SIG-M5 (cell line): ENCODE measurements at regions not wholly inside any gene's neighbourhood (a gene's known extent, or its start where the extent isn't known, plus 50 kb on each side); places are given as distances from the start of the nearest gene placed in this dataset.
"Not testable (repeated sequence)": the region's sequence is repeated elsewhere in the genome, so short reads cannot be mapped to it uniquely, and the experiment has no call there.

ENCODE experiments used
- DNase-seq: peaks from one replicate; lab custom pipeline; 2025; lab: John Stamatoyannopoulos, UW

DNA sequence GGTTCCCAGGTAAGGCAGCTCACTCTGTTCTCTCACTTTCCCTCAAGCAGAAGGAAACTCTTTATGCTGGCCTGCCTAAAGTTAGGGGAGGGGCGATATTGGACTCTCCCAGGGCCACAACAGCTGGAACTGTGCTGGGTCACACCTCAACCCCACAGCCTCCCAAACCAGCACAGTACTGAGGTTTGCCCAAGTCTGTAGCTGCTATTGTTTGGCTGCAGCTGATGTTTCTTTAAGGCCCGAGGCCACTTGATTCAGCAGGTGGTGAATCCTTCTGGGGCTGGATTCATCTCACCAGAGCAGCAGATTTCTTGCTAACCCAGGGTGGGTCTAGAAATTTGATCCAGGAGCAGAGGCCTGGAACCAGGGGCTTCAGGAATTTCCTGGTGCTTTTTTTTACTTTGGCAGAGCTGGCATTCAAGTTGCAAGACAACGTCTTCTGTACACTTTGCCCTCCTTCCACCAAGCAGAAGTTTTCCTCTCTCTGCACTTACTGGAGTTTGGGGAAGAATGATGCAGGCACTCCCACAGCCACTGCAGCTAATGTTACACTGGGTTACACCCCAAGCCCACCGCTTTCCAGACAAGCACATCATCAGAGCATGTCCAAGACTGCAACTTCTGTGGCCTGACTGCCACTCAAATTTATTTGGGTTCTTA is 544.7 kb upstream of the NDST4 start:
- no peak for DNase-seq

DNA sequence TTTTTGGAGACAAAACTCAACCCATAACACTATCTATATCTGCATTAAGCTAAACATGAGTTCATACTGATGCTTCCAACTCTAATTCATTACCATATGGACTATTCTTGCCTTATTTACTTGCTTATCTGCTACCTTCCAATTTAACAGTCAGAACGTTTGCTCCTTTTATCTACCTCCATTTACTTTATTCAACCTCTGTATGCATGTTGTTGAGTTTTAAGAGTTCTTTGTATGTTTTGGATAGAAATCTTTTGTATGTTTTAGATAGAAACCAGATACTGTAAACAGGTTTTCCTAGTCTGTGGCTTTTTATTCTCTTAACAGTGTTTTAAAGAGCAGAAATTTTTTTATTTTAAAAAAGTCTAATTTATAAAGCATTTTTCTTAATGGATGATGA is 542.2 kb upstream of the NDST4 start:
- no peak for DNase-seq

DNA sequence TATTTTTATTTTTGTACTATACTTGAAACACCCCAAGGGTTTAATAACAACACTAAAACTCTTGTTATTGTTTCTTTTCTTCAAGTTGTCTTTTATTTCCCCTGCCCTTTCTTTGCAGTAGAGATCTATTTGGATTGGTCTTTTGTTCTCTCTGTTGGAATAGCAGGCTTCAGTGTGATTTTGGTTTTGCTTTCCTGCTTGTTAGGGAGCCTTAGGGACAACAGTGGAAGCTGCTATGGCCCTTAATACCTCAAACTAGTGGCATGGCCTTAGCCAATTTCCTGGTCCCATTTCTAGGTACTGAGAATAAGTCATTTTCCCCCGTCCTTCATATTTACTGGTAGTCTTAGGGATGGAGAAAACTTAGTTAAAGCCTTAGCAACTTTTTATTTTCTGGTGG is 535.4 kb upstream of the NDST4 start:
- no peak for DNase-seq

DNA sequence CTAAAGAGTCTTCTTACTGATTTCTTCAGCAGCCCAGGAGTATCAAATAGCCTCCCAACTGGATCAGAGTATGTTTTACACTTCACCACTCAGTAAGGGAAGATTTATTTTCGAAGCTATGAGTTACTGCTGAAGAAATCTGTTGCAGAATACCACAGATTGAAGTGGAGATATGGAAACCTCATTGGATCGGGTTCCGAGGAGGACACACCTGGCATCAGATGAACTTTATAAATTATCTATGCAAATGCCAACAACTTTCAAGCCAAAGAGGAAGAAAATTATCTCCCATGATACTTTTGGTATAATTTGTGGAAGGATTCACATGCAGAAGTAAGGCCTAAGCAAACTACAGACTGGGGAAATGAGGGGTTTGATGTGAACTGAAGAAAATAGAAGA is 515.9 kb upstream of the NDST4 start:
- DNase-seq, result no peak

DNA sequence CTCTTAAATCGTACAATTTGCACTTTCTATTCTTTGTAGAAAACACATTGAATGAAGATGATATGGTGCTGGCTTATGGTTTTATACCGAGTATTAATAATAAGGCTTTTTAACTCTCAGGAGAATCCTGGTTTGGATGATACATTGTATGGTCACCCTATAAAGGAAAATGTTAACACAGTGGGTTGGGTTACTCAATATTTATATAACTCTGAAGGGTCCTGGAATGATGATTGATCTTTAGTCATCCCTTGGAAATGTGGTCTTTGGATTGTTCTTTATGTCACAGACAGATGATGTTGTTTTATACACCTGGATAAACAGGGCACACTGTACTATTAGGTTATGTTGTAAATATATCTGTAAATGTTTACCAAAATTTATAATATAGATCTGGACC is 496.2 kb upstream of the NDST4 start:
- DNase-seq, result no peak

DNA sequence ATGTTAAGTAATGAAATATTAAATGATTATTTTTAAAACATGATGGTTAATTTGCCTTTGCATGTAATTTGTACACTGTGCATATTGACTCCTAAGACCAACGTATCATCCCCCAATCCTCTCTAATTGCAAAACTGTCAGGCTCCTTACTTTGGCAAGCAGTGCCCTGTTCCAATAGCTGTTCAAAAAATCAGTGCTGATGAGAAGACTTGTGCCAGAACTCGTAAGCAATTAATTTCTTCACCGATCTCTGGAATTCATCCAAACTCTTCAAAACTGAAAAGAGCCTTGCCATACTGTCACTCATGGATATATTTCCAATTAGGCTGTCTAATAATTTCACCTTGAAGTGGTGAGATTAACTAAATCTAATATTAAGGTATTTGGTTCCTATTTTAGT is 493.9 kb upstream of the NDST4 start:
- no peak for DNase-seq

DNA sequence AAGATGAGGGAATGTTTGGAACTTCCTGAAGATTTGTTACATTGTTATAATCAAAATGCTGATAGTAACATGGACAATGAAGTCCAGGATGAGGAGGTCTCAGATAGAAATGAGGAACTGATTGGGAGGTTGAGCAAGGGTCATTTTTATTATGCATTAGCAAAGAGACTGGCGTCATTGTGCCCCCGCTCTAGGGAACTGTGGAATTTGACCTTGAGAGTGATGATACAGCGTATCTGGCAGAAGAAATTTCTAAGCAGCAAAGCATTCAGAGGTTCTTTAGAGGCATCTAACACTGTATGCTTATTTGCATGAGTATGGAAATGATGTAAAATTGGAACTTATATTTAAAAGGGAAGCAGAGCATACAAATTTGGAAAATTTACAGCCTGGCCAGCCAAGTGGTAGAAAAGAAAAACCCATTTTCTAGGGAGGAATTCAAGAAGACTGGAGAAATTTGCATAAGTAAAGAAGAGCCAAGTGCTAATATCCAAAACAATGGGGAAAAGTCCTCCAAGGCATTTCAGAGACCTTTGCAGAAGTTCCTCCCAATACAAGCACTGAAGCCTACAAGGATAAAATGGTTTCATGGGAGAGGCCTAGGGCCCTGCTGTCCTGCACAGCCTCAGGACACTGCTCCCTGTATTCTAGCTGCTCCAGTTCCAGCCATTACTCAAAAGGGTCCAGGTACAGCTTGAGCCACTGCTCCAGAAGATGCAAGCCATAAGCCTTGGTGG is 483.0 kb upstream of the NDST4 start:
- DNase-seq, result no peak

DNA sequence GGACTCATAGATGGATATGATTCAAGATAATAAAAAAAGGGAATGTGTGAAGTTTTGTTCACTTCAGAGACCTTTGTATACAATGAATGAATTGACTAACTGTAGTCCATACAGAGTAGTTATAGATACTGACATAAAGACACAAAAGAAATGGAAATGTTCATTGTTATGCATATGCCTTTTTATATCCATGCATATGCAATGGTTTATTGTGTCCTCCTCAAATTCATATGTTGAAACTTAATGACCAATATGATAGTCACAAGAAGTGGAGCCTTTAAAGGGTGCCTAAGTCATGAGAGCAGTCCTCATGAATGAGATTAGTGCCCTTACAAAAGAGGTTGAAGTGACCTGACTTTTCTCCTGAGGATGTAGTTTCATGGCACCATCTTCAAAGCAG is 467.5 kb upstream of the NDST4 start:
- no peak for DNase-seq

DNA sequence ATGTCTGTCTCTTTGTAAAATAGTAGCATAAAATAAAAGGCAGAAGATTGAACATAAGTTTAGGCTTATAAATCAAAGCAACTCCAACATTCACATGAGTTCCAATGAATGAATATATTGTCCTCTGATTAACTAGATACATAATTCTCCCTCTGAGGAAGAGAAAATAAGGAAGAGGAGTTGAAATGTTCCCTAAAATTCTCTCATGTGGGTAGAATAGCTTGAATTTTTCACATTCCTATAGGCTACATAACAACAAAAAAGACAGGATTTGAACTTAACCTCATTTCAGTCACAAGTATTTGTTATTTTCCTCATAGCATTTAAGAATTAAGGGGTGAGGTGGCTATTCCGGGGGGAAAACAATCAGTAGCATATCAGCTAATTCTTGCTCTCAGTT is 462.4 kb upstream of the NDST4 start:
- DNase-seq, result no peak

DNA sequence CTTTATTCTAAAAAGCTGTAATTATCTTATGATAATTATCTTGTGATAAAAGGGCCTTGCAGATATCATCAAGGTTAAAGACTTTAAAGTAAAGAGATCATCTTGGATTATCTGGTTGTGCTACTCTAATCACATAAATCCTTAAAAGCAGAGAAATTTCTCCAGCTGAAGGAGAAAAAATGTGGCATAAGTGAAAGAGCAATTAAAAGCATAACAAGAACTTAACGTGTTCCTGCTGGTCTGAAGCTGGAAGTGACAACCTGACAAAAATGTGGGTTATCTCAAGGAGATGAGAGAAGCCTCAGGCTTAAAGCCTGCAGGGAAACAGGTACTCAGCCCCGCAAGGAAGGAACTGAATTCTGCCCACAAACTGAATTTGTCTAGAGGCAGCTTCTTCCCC is 449.1 kb upstream of the NDST4 start:
- no peak for DNase-seq

DNA sequence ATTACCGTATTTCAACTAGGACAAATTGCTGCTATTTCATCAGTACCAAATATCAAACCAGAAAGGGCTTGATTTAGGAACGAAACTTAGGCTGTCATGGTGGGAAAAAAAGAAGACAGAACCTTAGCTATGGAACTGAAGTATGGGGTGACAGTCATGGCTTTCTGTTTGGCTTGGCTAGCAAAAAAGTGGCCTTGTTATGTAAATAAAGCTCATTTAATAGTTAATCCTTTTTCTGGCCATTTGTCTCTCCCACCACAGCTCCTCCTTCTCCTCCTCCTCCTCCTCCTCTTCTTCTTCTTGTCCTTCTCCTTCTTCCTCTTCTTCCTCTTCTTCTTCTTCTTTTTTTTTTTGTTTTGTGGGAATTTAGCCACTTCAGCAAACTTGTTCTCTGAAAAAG is 434.7 kb upstream of the NDST4 start:
- DNase-seq, result no peak

DNA sequence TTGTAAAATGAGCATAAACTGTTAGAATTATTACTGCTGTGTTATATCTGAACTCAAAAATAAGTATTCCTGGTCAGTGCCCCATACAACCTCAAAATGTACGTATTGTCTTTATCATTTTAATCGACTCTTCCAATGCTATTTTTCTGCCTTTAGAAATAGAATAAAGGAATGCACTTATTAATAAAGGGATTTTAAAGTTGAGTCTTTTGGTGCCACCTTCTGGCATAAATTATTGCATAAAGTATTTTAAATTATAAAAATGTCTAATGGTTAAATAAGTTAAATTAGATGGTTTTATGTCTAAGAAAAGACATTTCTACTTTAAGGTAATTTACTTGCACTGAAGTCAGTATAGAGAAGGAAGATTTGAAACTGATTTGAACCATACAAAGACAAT is 424.0 kb upstream of the NDST4 start:
- no peak for DNase-seq

DNA sequence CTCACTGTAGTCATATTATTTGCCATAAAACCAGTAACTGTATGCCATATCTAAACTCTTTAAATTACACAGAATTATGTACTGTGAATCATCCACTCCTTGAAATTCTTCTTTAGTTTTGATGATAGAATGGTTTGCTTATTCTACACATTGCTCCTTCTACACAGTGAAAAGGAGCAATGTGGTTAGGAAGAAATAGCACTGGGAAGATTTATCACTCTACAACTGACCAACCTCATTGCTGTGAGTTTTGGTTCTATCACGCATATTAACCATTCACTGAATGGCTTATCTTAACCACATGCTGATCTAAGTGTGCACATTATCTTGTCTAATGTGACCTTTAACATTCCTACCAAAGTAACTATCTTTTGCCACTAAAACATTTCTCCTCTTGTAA is 415.7 kb upstream of the NDST4 start:
- no peak for DNase-seq

DNA sequence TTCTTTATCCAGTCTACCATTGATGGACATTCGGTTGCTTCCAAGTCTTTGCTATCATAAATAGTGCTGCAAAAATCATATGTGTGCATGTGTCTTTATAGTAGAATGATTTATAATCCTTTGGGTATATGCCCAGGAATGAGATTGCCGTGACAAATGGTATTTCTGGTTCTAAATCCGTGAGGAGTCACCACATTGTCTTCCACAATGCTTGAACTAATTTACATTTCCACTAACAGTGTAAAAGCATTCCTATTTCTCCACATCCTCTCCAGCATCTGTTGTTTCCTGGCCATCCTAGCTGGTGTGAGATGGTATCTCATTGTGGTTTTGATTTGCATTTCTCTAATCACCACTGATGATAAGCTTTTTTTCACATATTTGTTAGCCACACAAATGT is 406.1 kb upstream of the NDST4 start:
- not testable (repeated sequence) for DNase-seq

DNA sequence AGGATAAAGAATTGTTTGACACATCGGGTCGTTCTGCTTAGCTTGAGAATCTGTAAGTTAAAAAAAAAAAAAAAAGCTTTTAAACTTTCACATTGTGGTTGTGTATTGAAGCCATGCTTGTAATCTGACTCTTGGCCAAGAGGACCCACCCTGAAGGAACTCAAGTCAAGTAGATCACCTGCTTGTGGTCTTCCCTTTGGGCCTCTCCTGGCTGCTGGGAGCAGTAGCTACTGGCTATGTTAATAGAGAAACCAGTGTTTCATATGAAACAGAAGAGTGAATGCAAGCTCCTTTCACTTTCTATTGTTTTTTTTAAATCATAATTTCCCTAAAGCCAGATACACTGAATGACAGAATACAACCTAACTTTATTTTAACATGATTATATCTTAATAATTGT is 402.4 kb upstream of the NDST4 start:
- no peak for DNase-seq

DNA sequence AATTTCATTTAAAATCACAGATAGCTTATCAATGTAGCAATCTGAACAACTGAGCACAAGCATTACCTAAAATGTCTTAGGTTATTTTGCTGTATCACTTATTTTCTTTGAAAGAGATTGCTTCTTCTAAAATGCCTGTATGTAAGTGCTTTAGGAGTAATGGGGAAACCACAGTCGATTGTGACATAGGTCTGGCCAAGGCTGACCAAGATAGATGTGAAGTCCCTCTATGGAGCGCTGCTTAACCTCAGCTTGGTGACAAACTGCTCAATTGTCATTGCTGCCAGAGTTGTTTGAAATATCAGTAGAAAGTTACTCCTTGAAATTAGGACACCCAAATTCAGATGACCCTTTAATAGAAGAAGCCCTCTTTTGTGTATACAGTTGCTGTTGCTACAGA is 401.9 kb upstream of the NDST4 start:
- no peak for DNase-seq

DNA sequence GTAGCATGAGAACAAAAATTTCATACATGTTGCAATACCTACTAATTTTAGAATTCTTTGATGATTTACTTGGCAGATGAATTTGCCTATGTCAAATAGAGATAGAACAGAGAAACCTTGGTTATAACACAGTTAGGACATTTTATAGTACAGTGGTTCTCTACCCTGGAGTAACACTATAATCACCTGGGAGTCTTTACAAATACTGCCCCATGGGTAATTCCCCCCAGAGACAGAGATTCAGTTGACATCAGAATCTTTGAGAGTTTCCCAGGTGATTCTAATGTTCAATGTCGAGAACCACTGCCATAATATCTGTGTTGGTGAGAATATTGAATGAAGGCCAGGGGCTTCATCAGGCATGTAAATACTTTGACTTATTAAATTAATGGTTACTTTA is 401.3 kb upstream of the NDST4 start:
- DNase-seq, result no peak

DNA sequence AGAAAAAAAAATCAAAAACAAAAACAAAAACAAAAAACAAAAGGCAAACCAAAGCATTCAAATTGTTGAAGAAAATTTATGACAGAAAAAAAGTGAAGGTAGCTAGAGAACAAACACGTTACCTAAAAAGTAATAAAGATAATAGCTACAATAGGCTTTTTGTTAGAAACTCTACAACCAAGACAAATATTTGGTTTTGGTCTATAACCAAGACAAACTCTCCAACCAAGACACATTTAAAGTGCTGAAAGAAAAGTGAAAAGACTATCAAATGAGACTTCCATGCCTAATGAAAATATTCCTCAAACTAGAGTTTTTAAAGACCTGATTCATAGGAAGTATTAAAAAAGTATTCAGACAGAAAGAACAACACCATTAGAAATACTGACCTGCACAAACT is 391.9 kb upstream of the NDST4 start:
- no peak for DNase-seq

DNA sequence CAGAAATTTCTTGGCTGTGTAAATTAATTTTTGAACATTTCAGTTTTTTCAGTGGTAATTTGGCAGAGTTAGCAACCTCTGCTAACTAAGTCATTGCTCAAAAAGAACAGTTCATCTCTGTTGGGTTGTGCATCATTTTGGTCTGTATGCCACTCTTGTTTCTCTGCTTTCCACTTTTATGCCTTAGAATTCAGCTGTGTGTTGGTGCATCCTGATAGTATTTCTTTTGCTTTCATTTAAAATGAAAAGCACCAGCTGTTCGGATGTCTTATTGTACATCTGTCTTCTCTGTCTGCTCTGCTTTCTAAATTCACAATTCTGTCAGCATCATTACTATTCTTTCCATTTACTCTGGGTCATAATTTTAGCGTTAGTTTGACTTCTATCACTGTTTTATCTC is 388.2 kb upstream of the NDST4 start:
- no peak for DNase-seq

DNA sequence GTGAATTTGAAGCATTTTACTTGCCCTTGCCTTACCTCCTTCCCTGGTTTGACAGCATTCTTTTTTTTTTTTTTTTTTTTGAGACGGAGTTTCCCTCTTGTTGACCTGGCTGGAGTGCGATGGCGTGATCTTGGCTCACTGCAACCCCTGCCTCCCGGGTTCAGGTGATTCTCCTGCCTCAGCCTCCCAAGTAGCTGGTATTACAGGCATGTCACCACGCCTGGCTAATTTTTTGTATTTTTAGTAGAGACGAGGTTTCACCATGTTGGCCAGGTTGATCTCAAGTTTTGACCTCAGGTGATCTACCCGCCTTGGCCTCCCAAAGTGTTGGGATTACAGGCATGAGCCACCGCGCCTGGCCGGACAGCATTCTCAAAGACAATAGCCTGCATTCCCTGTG is 380.4 kb upstream of the NDST4 start:
- not testable (repeated sequence) for DNase-seq

DNA sequence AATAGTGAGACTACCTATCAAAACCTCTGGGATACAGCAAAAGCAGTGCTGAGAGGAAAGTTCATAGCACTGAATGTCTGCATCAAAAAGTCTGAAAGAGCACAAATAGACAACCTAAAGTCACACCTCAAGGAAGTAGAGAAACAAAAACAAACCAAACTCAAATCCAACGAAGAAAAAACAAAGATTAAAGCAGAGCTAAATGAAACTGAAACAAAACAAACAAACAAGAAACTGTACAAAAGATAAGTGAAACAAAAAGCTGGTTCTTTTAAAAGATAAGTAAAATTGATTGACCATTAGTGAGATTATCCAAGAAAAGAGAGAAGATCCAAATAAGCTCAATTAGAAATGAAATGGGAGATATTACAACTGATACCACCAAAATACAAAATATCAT is 378.3 kb upstream of the NDST4 start:
- no peak for DNase-seq

DNA sequence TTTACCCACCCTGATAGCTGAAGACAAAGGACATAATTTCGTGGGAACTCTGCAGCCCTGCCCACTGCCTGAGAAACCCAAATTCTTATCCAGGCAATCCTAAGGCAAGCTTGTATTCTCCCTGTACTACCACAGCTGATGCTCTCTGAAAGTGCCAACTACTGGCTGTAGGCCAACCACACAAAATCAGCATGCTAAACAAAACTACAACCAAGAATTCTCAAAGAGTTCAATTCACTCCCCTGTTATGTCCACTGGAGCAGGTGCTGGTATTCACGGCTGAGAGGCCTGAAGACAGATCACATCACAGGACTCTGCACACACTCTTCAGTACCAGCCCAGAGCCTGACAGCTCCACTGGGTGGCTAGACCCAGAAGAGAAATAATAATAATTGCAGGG is 375.9 kb upstream of the NDST4 start:
- no peak for DNase-seq

DNA sequence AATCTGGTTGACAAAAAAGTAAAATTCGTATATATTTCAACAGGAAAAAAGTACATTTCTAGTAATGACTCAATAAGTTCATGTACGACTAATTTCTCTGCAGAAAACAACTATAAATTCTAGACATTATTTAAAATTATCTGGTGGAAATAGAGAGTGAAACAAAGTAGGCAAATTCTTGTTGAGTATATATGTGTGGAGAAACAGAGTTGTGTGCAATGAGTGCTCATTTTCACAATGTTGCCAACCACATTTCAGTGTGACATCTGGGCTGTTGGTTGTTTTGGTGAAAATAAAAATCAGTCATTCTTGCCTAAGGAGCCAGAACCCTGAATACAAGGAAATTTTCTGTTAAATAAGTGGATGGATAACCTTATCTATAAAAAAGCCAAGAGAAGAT is 372.0 kb upstream of the NDST4 start:
- DNase-seq, result no peak

DNA sequence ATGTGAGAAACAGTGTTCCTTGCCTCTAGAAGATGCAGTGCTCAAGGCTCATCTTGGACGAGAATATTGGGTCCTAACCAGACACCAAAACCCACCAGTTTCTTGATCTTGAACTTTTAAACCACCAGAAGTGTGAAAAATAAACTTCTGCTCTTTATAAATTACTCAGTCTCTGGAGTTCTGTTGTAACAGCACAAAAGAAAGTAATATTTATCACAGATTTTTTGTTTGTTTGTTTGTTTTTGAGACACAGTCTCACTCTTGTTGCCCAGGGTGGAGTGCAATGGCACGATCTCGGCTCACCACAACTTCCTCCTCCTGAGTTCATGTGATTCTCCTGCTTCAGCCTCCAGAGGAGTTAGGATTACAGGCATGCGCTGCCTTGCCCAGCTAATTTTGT is 371.1 kb upstream of the NDST4 start:
- no peak for DNase-seq
